AG10803 (cell line): ENCODE measurements at regions not wholly inside any gene's neighbourhood (a gene's known extent, or its start where the extent isn't known, plus 50 kb on each side); places are given as distances from the start of the nearest gene placed in this dataset.

Experiments
- DNase-seq: peaks from one replicate; pipeline ENCODE4 v3.0.0; 2010; ENCODE audit warnings: low read depth
- H3K4me3 ChIP-seq: 2 replicates; pipeline ENCODE4 v1.5.1; 2011; ENCODE audit warnings: mild to moderate bottlenecking, low read length, control low read depth
- CTCF ChIP-seq: conservative IDR thresholded peaks from 2 replicates; pipeline ENCODE4 v1.5.1; 2011; ENCODE audit warnings: mild to moderate bottlenecking, low read length, control low read depth, inconsistent platforms

DNA sequence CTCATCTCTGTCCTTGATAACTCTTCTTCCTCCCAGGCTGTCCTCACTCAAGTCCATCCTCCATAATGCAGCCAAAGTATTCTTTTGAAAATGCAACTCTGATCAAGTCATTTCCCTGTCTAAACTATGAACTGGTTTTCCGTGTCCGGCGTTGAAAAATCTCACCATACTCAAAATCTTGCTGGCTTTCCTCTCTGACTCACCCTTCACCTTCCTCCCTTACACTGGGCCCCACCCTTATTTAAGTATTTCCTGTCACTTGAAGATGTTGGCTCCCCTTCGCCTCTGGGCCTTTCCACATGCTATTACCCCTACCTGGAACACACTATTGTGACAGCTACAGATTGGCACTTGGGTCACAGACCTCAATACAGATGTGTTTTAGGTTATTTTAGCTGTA is 515.6 kb downstream of the INHBA start:
- no peak overlapping the region for H3K4me3 ChIP-seq
- TF ChIP-seq CTCF, result no peak
- no peak for DNase-seq

DNA sequence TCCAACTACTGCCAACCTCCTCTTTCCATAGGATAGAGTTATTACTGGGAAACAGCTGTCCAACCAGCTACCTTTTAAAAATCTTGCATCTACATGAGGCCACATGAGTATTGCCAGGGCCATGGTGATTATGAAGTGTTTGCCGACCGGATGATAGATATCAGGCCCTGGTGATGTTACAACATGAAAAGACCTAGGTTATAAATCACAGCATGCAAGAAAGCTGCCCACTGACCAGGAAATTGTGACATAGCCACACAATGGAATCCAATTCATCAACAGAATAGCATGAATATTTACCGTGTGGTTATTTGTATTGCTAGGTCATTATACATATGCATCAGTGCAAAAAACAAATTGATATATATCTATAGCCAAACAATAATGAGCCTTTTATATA is 517.0 kb downstream of the INHBA start:
- TF ChIP-seq CTCF, result no peak

GRCh38 chr7:41183741-41184140 is 519.1 kb downstream of the INHBA start:
- no peak for TF ChIP-seq CTCF
- no peak overlapping the region for H3K4me3 ChIP-seq
- no peak for DNase-seq

More for the DNA sequence above, 517.0 kb downstream of the INHBA start:
- no peak overlapping the region for H3K4me3 ChIP-seq
- peak; percentile 33 for DNase-seq

DNA sequence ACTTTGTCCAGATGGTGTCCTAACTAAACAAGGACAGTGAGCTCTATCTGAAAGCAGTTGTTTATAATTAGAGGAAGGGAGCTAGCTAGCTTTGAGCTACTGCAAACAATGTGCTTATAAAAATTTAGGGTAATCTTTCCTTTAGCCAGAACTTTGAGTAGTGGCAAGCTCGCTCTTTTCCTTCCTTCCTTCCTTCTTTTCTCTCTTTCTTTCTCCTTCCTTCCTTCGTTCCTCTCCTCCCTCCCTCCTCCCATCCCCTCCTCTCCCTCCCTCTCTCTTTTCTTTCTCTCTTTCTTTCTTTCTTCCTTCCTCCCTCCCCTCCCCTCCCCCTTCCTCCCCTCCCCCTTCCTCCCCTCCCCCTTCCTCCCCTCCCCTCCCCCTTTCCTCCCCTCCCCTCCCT is 520.1 kb downstream of the INHBA start:
- no peak overlapping the region for H3K4me3 ChIP-seq
- no peak for DNase-seq
- no peak for TF ChIP-seq CTCF

GRCh38 chr7:41175435-41175834 is 527.5 kb downstream of the INHBA start:
- no peak overlapping the region for H3K4me3 ChIP-seq
- no peak for TF ChIP-seq CTCF
- DNase-seq, result no peak

DNA sequence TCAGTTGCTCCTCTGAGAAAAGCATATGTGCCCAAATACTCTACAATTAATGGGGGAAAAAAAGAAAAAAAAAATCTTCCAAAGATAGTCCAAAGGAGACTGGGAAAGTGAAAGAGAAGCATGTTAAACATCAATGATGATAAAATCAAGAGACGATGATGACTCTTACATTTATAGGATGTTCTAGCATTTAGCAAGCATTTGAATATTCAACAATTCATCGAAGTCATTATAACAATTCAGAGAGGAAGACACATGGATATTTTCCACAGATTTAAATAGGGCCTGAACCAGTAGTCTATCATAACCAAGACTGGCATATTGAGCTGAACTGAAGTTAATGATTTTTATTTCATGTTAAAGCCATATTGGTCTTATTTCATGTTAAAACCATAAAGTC is 528.4 kb downstream of the INHBA start:
- H3K4me3 ChIP-seq, result no peak overlapping the region
- no peak for TF ChIP-seq CTCF

GRCh38 chr7:41170466-41170865 is 532.4 kb downstream of the INHBA start:
- DNase-seq, result peak; percentile 53
- TF ChIP-seq CTCF, result no peak
- H3K4me3 ChIP-seq, result no peak overlapping the region

More for the DNA sequence above, 528.4 kb downstream of the INHBA start:
- DNase-seq, result no peak
